Testis (tissue), 2 donors: ENCODE measurements at regions not wholly inside any gene's neighbourhood (a gene's known extent, or its start where the extent isn't known, plus 50 kb on each side); places are given as distances from the start of the nearest gene placed in this dataset.

ENCODE experiments used
- DNase-seq: peaks from one replicate; pipeline ENCODE4 v3.0.0-alpha.2; 2019
- H3K27ac ChIP-seq, 2 donors: fragments of 200-600 bp; sonication (generic); one replicate each; pipeline ENCODE4 v1.5.1; 2019
- H3K27me3 ChIP-seq: fragments of 200-600 bp; sonication (generic); one replicate; pipeline ENCODE4 v1.5.1; 2019
- H3K36me3 ChIP-seq: fragments of 200-600 bp; sonication (generic); one replicate; pipeline ENCODE4 v1.5.1; 2017; ENCODE audit warnings: low read depth; ENCODE audit errors: missing control alignments
- H3K4me1 ChIP-seq: fragments of 200-600 bp; sonication (generic); one replicate; pipeline ENCODE4 v1.5.1; 2019
- H3K4me3 ChIP-seq, 2 donors: fragments of 200-600 bp; sonication (generic); one replicate each; pipeline ENCODE4 v1.5.1; 2017 to 2019
- H3K9me3 ChIP-seq: fragments of 200-600 bp; sonication (generic); one replicate; pipeline ENCODE4 v1.5.1; 2017
- POLR2A ChIP-seq: fragments of 450-650 bp; IDR thresholded peaks from one replicate; pipeline ENCODE4 v1.6.1; 2017; ENCODE audit warnings: antibody characterized with exemption, mild to moderate bottlenecking, moderate library complexity
- WGBS, 2 donors: methylation state at CpG; one replicate each; pipeline ENCODE4 v1.1.5; 2018; 5-methylcytosine and 5-hydroxymethylcytosine counted together
- intact Hi-C: fragments of 100-400 bp; cut with DNase I; formaldehyde crosslinking; loops from one replicate; pipeline ENCODE4 v1.15.1; 2023; ENCODE audit warnings: low total_unique reads
- TF ChIP-seq, protein P1 (sequence below), 3 experiments: fragments of 450-650 bp in 2 of 3; fragments of 200-600 bp in 1 of 3; sonication (generic) in 1 of 3; IDR thresholded peaks; one replicate each; pipeline ENCODE4 v1.5.1; 2016 to 2019; ENCODE audit warnings: antibody characterized with exemption in 3 of 3, mild to moderate bottlenecking in 2 of 3, moderate library complexity in 1 of 3

DNA sequence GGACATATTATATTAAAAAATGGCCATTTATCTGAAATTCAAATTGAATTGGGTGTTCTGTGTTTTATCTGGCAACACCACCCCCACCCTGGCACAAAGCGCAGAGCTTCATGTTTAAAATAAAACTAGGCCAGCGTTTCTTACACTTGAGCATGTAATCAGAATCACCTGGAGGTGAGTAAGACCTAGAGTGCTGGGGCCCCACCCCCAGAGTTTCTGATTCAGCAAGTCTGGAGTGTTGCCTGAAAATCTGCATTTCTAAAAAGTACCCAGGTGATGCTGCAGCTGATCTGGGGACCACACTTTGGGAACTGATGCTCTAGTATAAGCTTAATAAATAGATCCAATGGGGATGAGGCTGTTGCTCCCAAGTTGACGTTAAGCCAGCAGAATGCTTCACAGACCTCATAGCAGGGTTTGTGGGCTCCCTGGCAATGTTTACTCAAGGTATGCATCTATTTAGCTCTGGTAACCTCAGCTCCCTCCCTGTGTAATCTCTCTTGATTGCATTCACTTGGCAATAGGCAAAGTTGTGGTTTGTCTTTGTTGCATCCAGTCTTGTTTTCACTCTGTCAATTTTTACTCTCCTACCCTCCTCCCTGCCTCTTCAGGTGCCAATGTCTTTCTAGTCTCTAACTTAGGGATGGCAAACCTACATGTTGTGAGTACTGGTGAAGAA lies 99.8 kb upstream of the TEX13D start:
- no peaks in the 10 kb centered on the region for H3K36me3 ChIP-seq
- no peak for TF ChIP-seq POLR2A
- TF ChIP-seq, protein P1, sequence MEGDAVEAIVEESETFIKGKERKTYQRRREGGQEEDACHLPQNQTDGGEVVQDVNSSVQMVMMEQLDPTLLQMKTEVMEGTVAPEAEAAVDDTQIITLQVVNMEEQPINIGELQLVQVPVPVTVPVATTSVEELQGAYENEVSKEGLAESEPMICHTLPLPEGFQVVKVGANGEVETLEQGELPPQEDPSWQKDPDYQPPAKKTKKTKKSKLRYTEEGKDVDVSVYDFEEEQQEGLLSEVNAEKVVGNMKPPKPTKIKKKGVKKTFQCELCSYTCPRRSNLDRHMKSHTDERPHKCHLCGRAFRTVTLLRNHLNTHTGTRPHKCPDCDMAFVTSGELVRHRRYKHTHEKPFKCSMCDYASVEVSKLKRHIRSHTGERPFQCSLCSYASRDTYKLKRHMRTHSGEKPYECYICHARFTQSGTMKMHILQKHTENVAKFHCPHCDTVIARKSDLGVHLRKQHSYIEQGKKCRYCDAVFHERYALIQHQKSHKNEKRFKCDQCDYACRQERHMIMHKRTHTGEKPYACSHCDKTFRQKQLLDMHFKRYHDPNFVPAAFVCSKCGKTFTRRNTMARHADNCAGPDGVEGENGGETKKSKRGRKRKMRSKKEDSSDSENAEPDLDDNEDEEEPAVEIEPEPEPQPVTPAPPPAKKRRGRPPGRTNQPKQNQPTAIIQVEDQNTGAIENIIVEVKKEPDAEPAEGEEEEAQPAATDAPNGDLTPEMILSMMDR (IDR thresholded peaks at IDR 0.05) = no peak
- no peaks in the 10 kb centered on the region for H3K9me3 ChIP-seq
- intact Hi-C loops = no loop called here
- no peak overlapping the region for H3K27ac ChIP-seq
- no peaks in the 10 kb centered on the region for H3K27me3 ChIP-seq
- WGBS, 2 donors = 49 to 75% methylated on average over 2 to 3 of the region's 3 CpGs
- no peaks in the 10 kb centered on the region for H3K4me1 ChIP-seq
- DNase-seq = no peak
- no peak overlapping the region for H3K4me3 ChIP-seq

DNA sequence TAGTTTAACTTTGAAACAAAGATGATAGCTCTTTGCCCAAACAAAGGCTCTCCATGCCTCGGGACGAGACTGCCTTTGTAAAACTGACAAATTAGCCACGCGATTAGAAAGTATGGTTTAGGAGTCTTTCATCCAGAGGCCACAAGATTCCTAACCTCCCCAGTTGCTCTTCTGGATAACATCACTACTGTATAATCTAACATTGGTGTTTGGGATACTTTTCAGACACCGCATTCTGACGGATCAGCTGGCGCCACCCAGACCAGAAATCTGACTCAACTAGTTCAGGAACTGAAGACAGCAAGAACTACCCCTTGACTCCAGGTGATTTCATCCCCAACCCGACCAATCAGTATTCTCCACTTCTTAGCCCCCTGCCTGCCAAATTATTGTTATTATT lies 98.1 kb upstream of the TEX13D start:
- Histone ChIP-seq H3K4me3 (no peak overlapping the region), H3K4me1 (no peaks in the 10 kb centered on the region), H3K9me3 (no peaks in the 10 kb centered on the region), H3K27me3 (no peaks in the 10 kb centered on the region), H3K27ac (no peak overlapping the region), H3K36me3 (no peaks in the 10 kb centered on the region)
- 94 to 95% methylated on average over 8 of the region's 8 CpGs for WGBS, 2 donors
- DNase-seq = no peak
- TF ChIP-seq, protein P1 (IDR thresholded peaks at IDR 0.05) = no peak
- no peak for TF ChIP-seq POLR2A
- intact Hi-C loops = no loop called here

DNA sequence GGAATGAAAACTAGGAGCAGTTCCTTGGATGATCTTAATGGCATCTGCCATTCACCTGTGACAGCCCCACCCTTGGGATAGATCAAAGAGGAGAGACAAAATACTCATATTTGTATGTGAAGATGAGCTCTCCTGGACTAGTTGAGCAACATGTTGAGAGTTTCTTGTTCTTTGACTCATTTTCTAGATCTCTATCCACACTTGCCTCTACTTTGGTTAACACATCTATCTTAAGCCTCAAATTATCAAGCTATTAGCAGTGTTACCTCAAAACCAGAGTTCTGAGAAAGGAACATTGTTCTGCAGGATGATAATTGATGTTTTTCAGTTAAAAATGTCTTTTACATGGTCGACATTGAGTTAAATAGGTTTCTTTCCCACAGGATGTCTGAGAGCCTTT lies 94.2 kb upstream of the TEX13D start:
- intact Hi-C loops = no loop called here

DNA sequence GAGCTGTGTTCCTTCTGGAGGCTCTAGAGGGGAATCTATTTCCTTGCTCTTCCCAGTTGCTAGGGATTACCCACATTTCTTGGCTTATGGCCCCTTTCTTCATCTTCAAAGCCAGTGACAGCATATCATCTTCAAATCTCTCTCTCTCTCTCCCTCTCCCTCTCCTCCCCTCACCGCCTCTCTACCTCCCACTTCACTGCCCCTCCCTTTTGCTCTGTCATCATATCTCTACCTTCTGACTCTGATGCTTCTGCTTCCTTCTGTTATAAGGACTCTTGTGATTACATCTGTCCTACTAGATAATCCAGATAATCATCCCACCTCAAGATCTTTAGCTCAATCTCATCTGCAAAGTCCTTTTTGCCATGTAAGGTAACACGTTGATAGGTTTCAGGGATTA lies 93.1 kb upstream of the TEX13D start:
- H3K4me3 ChIP-seq = no peak overlapping the region
- no peaks in the 10 kb centered on the region for H3K27me3 ChIP-seq
- no peaks in the 10 kb centered on the region for H3K4me1 ChIP-seq
- TF ChIP-seq POLR2A = no peak
- TF ChIP-seq, protein P1 (IDR thresholded peaks at IDR 0.05) = no peak
- no peak for DNase-seq
- no peaks in the 10 kb centered on the region for H3K9me3 ChIP-seq
- 62 to 81% methylated on average over 2 of the region's 2 CpGs for WGBS, 2 donors
- intact Hi-C loops = no loop called here
- H3K36me3 ChIP-seq = no peaks in the 10 kb centered on the region
- H3K27ac ChIP-seq = no peak overlapping the region

More for the DNA sequence above, 94.2 kb upstream of the TEX13D start:
- Histone ChIP-seq H3K36me3 (no peaks in the 10 kb centered on the region), H3K4me1 (no peaks in the 10 kb centered on the region), H3K27ac (no peak overlapping the region), H3K27me3 (no peaks in the 10 kb centered on the region), H3K4me3 (no peak overlapping the region), H3K9me3 (no peaks in the 10 kb centered on the region)
- no peak for DNase-seq
- 86 to 92% methylated on average over 1 of the region's 1 CpG for WGBS, 2 donors
- TF ChIP-seq POLR2A = no peak
- TF ChIP-seq, protein P1 (IDR thresholded peaks at IDR 0.05) = no peak

GRCh38 chrX:124239911-124240310 lies 92.5 kb upstream of the TEX13D start:
- no peak for TF ChIP-seq POLR2A
- TF ChIP-seq, protein P1 (IDR thresholded peaks at IDR 0.05) = no peak
- Histone ChIP-seq H3K36me3 (no peaks in the 10 kb centered on the region), H3K4me3 (no peak overlapping the region), H3K27me3 (no peaks in the 10 kb centered on the region), H3K9me3 (no peaks in the 10 kb centered on the region), H3K27ac (no peak overlapping the region), H3K4me1 (no peaks in the 10 kb centered on the region)
- intact Hi-C loops = no loop called here
- DNase-seq = no peak
- WGBS, 2 donors = 72 to 79% methylated on average over 4 to 6 of the region's 6 CpGs
